ENCODE measurements at regions not wholly inside any gene's neighbourhood (a gene's known extent, or its start where the extent isn't known, plus 50 kb on each side); places are given as distances from the start of the nearest gene placed in this dataset.

DNA sequence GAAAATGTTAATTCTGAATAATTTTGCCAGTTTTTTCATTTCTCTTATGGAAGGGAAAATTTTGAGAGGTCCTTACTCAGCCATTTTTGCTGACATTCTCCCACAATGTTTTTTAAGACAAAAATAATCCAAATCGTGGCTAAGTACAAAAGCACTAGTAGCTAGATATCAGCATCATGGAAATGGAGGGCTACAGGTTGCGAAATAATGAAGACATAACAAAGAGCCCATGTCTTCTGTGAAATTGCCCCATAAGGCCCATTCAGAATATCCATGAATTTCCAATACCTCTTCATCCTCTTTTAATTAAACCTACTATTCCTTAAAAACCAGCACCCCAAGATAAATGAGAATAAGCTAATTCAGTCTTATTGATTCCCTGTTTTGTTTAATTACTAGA lies 107.4 kb downstream of the HNRNPD start:
- TF ChIP-seq, protein P1, sequence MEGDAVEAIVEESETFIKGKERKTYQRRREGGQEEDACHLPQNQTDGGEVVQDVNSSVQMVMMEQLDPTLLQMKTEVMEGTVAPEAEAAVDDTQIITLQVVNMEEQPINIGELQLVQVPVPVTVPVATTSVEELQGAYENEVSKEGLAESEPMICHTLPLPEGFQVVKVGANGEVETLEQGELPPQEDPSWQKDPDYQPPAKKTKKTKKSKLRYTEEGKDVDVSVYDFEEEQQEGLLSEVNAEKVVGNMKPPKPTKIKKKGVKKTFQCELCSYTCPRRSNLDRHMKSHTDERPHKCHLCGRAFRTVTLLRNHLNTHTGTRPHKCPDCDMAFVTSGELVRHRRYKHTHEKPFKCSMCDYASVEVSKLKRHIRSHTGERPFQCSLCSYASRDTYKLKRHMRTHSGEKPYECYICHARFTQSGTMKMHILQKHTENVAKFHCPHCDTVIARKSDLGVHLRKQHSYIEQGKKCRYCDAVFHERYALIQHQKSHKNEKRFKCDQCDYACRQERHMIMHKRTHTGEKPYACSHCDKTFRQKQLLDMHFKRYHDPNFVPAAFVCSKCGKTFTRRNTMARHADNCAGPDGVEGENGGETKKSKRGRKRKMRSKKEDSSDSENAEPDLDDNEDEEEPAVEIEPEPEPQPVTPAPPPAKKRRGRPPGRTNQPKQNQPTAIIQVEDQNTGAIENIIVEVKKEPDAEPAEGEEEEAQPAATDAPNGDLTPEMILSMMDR (optimal IDR thresholded peaks at IDR 0.05 in 1 of 3, IDR thresholded peaks at IDR 0.05 in 1 of 3, conservative IDR thresholded peaks at IDR 0.05 in 1 of 3; ENCODE audit: extremely low read depth in 1 of 3, insufficient read depth in 2 of 3, low read length in 3 of 3), result no peak
- no peak for TF ChIP-seq EZH2 (IDR thresholded peaks at IDR 0.05; ENCODE audit: low read length)

Data from keratinocyte (primary cell).